ENCODE measurements at regions not wholly inside any gene's neighbourhood (a gene's known extent, or its start where the extent isn't known, plus 50 kb on each side); places are given as distances from the start of the nearest gene placed in this dataset.

DNA sequence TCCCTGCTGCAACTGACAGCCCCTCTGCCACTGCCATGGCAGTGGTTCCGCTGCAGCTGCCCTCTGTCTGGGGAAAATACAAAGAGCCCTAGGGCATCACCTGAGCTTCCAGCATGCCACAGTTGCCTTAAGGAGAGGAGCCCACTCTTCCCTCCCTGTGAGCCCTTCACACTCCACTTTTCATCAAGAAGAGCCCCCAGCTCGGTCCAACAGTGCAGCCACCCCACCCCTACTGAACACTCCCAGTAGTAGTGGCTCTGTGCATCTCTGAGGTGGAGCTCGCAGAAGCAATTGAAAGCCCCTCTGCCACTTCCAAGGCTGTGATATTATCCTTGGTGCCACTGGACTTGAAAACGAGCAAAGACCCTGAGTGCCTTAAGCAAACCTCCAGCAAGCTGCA is 696.8 kb upstream of the COX7C start:
- TF ChIP-seq CTCF (IDR thresholded peaks at IDR 0.05) = no peak
- TF ChIP-seq POLR2A (IDR thresholded peaks at IDR 0.05) = no peak
